GM19035 (cell line): ENCODE measurements at regions not wholly inside any gene's neighbourhood (a gene's known extent, or its start where the extent isn't known, plus 50 kb on each side); places are given as distances from the start of the nearest gene placed in this dataset.

Source experiments
- ATAC-seq: cut with Tn5 transposase; IDR thresholded peaks from one replicate; pipeline ENCODE4 v1.9.1; 2021; ENCODE audit not compliant: unreplicated experiment

DNA sequence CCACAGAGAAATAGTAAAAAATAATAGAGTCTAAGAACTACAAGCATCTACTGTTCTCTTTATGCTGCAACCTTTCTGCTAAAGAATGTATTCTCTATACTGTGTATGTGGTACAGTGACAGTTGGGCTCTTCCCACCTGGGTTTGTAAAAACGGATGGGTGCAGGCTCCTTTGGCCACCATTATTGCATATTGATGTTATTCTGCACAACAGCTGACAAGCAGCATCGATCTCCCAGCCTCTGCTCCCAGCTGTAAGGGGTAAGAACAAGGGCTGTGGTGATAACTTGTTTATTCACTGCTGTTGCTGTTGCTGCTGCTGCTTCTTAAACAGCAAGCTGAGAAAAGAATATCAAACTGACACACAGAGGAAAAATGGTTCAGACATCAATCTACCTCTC, 56.1 kb downstream of the KCNRG start:
- no peak for ATAC-seq

- ATAC-seq: no peak
Observed at GRCh38 chr13:50072676-50073075, 57.4 kb downstream of the KCNRG start.

- ATAC-seq: no peak
Observed at GRCh38 chr13:50073340-50073739, 58.1 kb downstream of the KCNRG start.

DNA sequence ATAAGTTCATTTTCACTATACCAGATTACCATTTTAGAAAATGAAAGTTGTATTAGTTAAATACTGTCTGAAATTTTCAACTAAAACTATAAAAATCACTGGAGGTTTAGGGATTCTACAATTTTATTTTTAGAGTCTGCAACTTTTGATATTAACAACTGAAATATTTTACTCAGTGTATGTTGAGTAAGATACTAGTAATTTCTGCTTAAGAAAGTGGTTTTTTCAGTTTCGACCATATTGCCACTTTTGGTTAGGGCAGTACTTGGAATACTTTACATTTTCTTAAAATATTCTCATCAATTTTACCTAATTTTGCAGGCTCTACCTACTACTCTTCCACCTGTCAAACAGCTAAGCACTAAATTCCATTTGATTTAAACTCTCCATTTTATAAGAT, 59.6 kb downstream of the KCNRG start:
- peak; percentile 62 for ATAC-seq

- no peak for ATAC-seq
Observed at GRCh38 chr13:50075619-50076097, 60.4 kb downstream of the KCNRG start.

DNA sequence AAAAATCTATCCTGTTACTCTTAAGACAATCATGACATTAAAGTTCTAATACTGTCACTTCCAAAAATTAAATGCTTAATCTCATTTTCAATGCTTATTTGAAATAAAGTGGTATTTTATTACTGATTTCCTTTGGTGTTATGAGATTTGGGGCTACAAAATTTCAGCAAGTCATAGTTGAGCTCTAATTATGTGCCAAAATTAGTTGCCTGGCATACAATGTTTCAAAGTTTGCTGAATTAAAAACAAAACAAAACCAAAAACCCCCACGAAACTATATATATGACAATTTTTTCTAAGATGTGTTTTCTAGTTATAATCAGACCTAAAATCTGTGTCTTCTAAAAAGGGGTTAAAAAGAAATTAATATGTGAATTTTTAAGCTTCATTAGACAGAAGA, 62.2 kb downstream of the KCNRG start:
- ATAC-seq: no peak

DNA sequence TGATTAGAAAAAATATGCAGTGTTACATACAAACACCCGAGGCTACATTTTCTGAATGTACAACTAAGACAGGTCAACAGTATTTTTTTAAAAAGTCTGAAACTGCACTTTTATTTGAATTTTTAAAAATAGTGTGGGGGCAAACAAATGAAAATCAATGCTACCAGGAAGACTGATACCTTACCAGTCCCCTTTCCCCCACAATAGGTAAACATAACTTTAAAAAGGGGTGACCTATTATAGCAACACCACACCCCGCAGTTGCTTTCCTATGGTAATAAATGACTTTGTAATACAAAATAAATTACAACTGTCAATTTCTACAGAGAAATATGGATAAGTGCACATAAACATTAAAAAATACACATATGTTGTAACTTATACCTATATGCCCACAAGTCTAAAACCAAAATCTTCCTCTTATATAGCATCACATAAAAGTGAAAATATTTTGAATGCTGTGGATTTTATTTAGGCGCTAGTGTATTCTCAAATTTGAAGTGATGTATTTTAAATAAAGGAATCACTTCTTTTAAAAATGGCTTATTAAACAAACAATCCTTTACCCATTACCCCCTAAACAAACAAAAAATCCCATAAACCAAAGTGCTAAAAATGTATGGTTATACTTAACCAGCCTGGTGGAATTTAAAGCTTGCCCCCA, 63.1 kb downstream of the KCNRG start:
- ATAC-seq: no peak

GRCh38 chr13:50078895-50079654, 63.8 kb downstream of the KCNRG start:
- ATAC-seq: no peak

- ATAC-seq: no peak
Observed at GRCh38 chr13:50079655-50080202, 64.5 kb downstream of the KCNRG start.

DNA sequence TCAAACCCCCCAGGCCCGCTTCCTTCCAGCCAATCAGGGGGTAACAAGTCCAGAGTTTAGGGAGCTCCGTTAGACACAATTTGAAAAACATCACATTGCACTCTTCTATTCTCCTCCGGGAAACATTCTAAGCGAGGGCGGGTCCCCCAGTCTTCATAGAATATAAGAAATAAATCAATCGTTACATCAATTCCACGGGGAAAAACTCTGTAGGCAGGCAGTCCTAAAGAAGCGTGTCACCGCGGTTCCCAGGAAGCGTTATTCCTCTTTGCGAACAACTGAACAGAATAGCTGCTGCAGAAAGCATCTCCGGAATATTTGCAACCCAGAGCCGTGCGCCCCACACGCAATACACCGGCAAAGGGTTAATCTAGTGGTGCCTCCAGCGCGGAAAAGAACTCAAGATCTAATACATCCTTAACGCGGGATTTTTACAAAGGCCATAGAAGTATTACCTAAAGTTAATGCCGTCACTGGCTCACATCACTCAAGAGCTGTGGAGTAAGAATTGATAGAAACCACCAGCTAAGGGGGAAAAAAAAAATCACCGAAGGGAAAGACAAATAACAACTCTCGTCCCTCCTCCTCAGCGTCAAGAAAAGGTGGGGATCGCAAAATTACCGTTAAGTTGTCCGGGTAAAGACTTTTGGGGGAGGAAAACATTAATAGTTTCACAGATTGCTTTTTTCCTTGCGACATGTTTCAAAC, 65.1 kb downstream of the KCNRG start:
- no peak for ATAC-seq

DNA sequence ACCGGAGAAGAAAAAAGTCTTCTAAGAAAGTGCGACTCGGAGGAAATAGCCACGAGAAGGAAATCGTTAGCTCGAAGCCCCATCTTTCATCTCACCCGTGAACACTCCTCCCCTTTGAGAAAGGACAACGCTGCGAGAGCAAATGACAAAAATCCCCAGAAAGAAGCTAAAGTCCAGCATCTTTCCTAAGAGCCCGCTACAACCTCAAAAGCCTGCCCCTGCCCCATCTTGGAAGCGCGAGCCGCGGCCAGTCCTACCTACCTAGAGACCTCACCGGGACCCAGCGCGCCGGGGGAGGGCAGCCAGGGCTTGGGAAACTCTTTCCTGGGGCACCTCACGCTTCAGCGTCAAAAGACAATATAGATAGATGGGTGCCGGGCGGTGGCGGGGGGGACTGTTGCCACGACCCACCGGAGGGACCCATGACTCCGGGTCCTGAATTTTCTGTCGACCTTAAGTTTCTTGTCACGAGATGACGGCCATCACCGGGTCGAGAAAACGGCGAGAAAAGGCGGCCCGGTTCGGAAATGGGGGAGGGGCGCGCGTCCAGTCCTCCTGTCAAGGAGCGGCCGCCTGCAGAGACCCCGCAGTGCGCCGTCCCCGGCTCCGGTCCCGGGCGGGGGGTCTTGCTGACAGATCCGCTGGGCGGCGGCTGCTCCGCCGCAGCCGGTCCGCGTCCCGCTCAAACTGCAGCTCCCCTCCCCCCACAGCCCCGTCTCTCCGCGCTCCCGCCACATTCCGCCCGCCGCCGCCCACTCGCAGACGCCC, 65.9 kb downstream of the KCNRG start:
- ATAC-seq: peak; percentile 13

DNA sequence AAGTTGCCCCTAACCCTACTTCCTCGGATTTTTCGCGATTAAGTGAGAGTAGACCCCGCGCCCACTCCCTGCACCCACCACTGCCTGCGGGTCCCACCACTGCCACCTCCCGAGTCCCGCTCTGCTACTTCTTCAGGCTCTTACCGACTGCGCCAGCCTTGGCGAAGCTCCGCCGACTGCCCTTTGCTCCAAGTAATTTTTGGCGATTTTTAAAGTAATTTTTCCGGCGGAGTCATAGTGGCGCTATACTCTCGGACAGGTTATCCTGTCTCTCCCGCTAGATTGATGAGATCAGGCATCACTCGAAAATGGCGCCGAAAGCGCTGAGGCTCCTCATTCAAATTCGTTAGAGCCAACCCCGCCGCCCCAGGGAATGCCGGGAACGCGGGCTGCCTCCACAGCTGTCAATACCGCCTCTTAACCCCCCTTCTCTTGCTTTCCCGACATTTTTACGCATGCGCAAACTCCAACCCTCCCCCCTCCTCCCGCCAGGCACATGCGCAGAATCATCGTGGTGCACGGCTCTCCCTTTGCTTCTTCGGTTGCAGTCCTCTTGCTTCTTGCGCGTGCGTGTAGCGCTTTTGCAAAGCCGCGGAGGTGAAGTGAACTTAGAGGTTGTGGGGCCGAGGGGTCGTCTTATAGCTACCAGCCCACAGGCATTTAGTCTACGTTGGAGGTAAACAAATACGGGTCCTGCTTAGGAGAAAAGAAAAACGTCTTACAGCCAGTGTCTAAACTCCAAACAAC, 66.6 kb downstream of the KCNRG start:
- ATAC-seq: peak; percentile 72

DNA sequence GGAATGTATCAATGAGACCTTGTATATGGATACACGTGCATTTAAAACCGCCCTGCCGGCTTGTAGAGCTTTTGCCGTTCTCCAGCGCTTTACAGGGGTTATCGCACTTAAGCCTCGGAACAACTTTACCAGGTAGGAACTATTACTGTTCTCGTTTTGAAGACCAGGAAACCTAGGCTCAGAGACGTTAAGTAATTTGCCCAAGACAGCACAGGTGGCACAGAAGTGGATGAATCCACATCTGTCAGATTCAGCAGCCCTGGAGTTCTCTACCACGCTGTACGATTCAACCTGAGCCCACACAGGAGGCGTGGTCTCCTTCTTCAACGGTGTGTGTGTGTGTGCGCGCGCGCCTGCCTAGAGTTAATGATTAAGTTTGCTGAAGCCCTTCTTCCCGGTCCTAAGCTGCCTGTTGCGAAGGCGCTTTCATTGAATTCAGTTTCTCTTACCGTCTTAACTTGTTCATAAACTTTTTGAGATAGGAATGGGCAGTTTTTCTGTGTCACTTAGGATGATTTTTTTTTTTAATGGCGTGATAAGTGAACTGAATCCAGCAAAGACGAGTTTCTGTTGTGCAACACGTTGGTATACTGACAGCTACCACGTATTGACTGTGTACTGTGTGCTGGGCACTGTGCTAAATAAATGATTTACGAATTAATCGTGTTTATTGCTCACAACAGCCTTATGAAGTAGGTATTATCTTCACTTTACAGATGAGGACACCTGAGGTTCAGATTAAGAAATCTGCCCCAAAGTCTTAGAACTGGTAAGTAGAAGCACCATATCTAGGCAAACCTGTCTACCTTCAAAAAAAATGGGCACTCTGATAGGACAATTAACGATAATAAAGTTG, 67.4 kb downstream of the KCNRG start:
- peak; percentile 55 for ATAC-seq

GRCh38 chr13:50085063-50085462, 69.8 kb downstream of the KCNRG start:
- ATAC-seq: no peak

GRCh38 chr13:50089633-50090032, 74.4 kb downstream of the KCNRG start:
- no peak for ATAC-seq

DNA sequence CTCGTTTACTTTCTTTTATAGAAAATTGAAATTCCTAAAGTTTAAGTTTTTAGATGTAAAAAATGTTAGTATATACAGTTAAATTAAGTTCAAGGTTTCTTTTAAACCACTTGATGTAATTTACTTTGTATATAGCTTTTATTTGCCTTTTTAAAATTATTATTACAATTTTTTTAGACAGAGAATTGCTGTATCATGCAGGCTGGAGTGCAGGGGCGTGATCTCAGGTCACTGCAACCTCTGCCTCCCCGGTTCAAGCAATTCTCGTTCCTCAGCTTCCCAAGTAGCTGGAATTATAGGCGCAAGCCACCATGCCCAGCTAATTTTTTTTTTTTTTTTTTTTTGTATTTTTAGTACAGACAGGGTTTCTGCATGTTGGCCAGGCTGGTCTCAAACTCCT, 75.0 kb downstream of the KCNRG start:
- no peak for ATAC-seq

- ATAC-seq: no peak
Observed at GRCh38 chr13:50094615-50095293, 79.5 kb downstream of the KCNRG start.

DNA sequence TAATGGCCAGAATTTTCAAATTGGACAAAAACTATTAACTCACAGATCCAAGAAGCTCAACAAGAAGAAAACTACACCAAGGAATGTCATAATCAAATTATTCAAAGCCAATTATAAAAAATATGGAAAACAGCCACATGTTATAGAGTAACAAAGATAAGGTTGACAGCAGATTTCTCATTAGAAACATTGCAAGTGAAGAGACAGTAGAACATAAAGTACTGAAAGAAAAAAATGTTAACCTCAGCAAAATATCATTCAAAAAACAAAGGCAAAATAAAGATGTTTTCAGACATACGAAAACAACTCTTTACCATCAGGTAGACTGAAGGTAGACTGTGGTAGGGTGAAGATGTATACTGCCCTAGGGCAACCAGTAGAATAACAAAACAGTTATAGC, 83.4 kb downstream of the KCNRG start:
- ATAC-seq: no peak

- no peak for ATAC-seq
Observed at GRCh38 chr13:50099473-50099872, 84.2 kb downstream of the KCNRG start.
